WTC11 (cell line): ENCODE measurements at regions not wholly inside any gene's neighbourhood (a gene's known extent, or its start where the extent isn't known, plus 50 kb on each side); places are given as distances from the start of the nearest gene placed in this dataset.

Source experiments
- ATAC-seq: fragments of 200-7000 bp; cut with Tn5 transposase; 2 replicates; pipeline ENCODE4 v1.10.0; 2021; ENCODE audit warnings: mild to moderate bottlenecking, moderate library complexity
- CTCF ChIA-PET: fragments of 300-600 bp; sonication (Branson Sonifier 250); formaldehyde crosslinking; loops from one replicate; lab custom pipeline; 2021; ENCODE audit warnings: antibody characterized with exemption; lab: Charles Lee
- POLR2A ChIA-PET: fragments of 350-600 bp; sonication (Branson Sonifier 250); formaldehyde crosslinking; loops from one replicate; lab custom pipeline; 2021; ENCODE audit warnings: antibody characterized with exemption; lab: Charles Lee
- DNase-seq: peaks from one replicate; pipeline ENCODE4 v3.0.0; 2021; ENCODE audit warnings: low spot score
- H3K27ac Mint-ChIP-seq: 2 replicates; pipeline ENCODE4 v1.8.0; 2021; ENCODE audit warnings: mixed read lengths
- H3K27me3 Mint-ChIP-seq: 2 replicates; pipeline ENCODE4 v1.8.0; 2021; ENCODE audit warnings: low read depth, mild to moderate bottlenecking, moderate library complexity, mixed read lengths
- H3K36me3 Mint-ChIP-seq: 2 replicates; pipeline ENCODE4 v1.8.0; 2021; ENCODE audit warnings: mixed read lengths
- H3K4me1 Mint-ChIP-seq: 2 replicates; pipeline ENCODE4 v1.8.0; 2022; ENCODE audit warnings: mixed read lengths
- H3K4me3 Mint-ChIP-seq: 2 replicates; pipeline ENCODE4 v1.8.0; 2021; ENCODE audit warnings: mild to moderate bottlenecking, moderate library complexity, mixed read lengths
- H3K9me3 Mint-ChIP-seq: 2 replicates; pipeline ENCODE4 v1.8.0; 2021; ENCODE audit warnings: mixed read lengths
- ATF1 ChIP-seq: sonication (generic); formaldehyde crosslinking; IDR thresholded peaks from 2 replicates; pipeline ENCODE4 v1.8.1; 2023; ENCODE audit warnings: mild to moderate bottlenecking, moderate library complexity, missing genetic modification reagents
- CREM ChIP-seq: sonication (generic); formaldehyde crosslinking; IDR thresholded peaks from 2 replicates; pipeline ENCODE4 v1.8.1; 2022; ENCODE audit warnings: mild to moderate bottlenecking, missing genetic modification reagents, moderate library complexity
- CTCF ChIP-seq: fragments of 200-600 bp; IDR thresholded peaks from 2 replicates; pipeline ENCODE4 v1.8.0; 2022; ENCODE audit warnings: antibody characterized with exemption
- E2F4 ChIP-seq: sonication (generic); formaldehyde crosslinking; IDR thresholded peaks from 2 replicates; pipeline ENCODE4 v1.8.1; 2022; ENCODE audit warnings: low read depth, mild to moderate bottlenecking, moderate library complexity, missing genetic modification reagents, borderline replicate concordance
- FOXJ3 ChIP-seq: sonication (generic); formaldehyde crosslinking; IDR thresholded peaks from 2 replicates; pipeline ENCODE4 v1.9.0; 2021; ENCODE audit warnings: missing genetic modification reagents, mild to moderate bottlenecking, borderline replicate concordance
- FOXK1 ChIP-seq: sonication (generic); formaldehyde crosslinking; IDR thresholded peaks from 2 replicates; pipeline ENCODE4 v1.8.0; 2022; ENCODE audit warnings: mild to moderate bottlenecking, moderate library complexity, missing genetic modification reagents
- FOXP4 ChIP-seq: sonication (generic); formaldehyde crosslinking; IDR thresholded peaks from 2 replicates; pipeline ENCODE4 v1.8.0; 2022; ENCODE audit warnings: mild to moderate bottlenecking, missing genetic modification reagents
- GTF2I ChIP-seq: fragments of 250-450 bp; sonication (Bioruptor Pico); conservative IDR thresholded peaks from 2 replicates; pipeline ENCODE4 v1.4.0; 2021; ENCODE audit warnings: mild to moderate bottlenecking
- MYBL2 ChIP-seq: sonication (generic); formaldehyde crosslinking; IDR thresholded peaks from 2 replicates; pipeline ENCODE4 v1.8.1; 2023; ENCODE audit warnings: mild to moderate bottlenecking, moderate library complexity, missing genetic modification reagents
- SMAD4 ChIP-seq: sonication (generic); formaldehyde crosslinking; IDR thresholded peaks from 2 replicates; pipeline ENCODE4 v1.8.0; 2022; ENCODE audit warnings: mild to moderate bottlenecking, missing genetic modification reagents
- USF2 ChIP-seq: sonication (generic); formaldehyde crosslinking; IDR thresholded peaks from 2 replicates; pipeline ENCODE4 v1.8.1; 2023; ENCODE audit warnings: mild to moderate bottlenecking, missing genetic modification reagents, moderate library complexity
- ZBTB21 ChIP-seq: sonication (generic); formaldehyde crosslinking; IDR thresholded peaks from 2 replicates; pipeline ENCODE4 v1.8.1; 2023; ENCODE audit warnings: mild to moderate bottlenecking, missing genetic modification reagents, borderline replicate concordance
- ZBTB43 ChIP-seq: sonication (generic); formaldehyde crosslinking; IDR thresholded peaks from 2 replicates; pipeline ENCODE4 v1.8.1; 2023; ENCODE audit warnings: mild to moderate bottlenecking, missing genetic modification reagents
- ZMAT4 ChIP-seq: fragments of 250-450 bp; sonication (Bioruptor Pico); IDR thresholded peaks from 2 replicates; pipeline ENCODE4 v1.9.0; 2021; ENCODE audit warnings: mild to moderate bottlenecking
- ZNF317 ChIP-seq: sonication (generic); formaldehyde crosslinking; IDR thresholded peaks from 2 replicates; pipeline ENCODE4 v1.8.1; 2023; ENCODE audit warnings: low read depth, mild to moderate bottlenecking, moderate library complexity, missing genetic modification reagents, borderline replicate concordance
- ZNF416 ChIP-seq: fragments of 250-450 bp; sonication (Bioruptor Pico); IDR thresholded peaks from 2 replicates; pipeline ENCODE4 v1.9.0; 2021; ENCODE audit warnings: mild to moderate bottlenecking, inconsistent platforms
- ZNF532 ChIP-seq: fragments of 250-450 bp; sonication (Bioruptor Pico); IDR thresholded peaks from 2 replicates; pipeline ENCODE4 v1.9.0; 2021; ENCODE audit warnings: mild to moderate bottlenecking, borderline replicate concordance

GRCh38 chr1:194043984-194044755, 857.8 kb upstream of the B3GALT2 start (continued):
- no peak for TF ChIP-seq E2F4 (CRISPR knock-in tag)
- TF ChIP-seq, all 79 proteins: peak for 0

- Mint-ChIP-seq H3K9me3 (no peaks in the 10 kb centered on the region), H3K4me3 (no peak overlapping the region), H3K27me3 (no peaks in the 10 kb centered on the region), H3K4me1 (no peaks in the 10 kb centered on the region)
- TF ChIP-seq ZNF532 (CRISPR knock-in tag), result no peak
- TF ChIP-seq FOXK1 (CRISPR knock-in tag), result no peak
- no peak for TF ChIP-seq FOXJ3 (CRISPR knock-in tag)
- no peak for TF ChIP-seq ZMAT4 (CRISPR knock-in tag)
- TF ChIP-seq ZBTB21 (CRISPR knock-in tag), result no peak
- TF ChIP-seq GTF2I (CRISPR knock-in tag), result no peak
- no peak for TF ChIP-seq ZNF416
- no peak for TF ChIP-seq ATF1
- no peak for TF ChIP-seq E2F4 (CRISPR knock-in tag)
- TF ChIP-seq CTCF, result no peak
- TF ChIP-seq ZBTB43 (CRISPR knock-in tag), result no peak
- TF ChIP-seq, all 79 proteins: peak for 0
- ChIA-PET CTCF (no interaction called here), POLR2A (no interaction called here)
- no peak for DNase-seq
- no peak overlapping the region for H3K27ac Mint-ChIP-seq
- no peaks in the 10 kb centered on the region for H3K36me3 Mint-ChIP-seq
- ATAC-seq, result no peak
Measured at GRCh38 chr1:194042736-194043135, 856.3 kb upstream of the B3GALT2 start.

- DNase-seq (no peak), ATAC-seq (no peak)
- Mint-ChIP-seq H3K36me3 (peaks cover 1% of the 10 kb centered on the region; the same call in 1 of the 2 replicates), H3K27ac (no peak overlapping the region), H3K4me1 (no peaks in the 10 kb centered on the region), H3K9me3 (peaks cover 1% of the 10 kb centered on the region), H3K27me3 (no peaks in the 10 kb centered on the region), H3K4me3 (no peak overlapping the region)
- CTCF ChIA-PET, result no interaction called here
- POLR2A ChIA-PET, result no interaction called here
- TF ChIP-seq MYBL2 (CRISPR knock-in tag) (no peak), FOXK1 (CRISPR knock-in tag) (no peak), SMAD4 (no peak), FOXP4 (no peak), ZNF317 (CRISPR knock-in tag) (no peak), USF2 (CRISPR knock-in tag) (no peak), CREM (CRISPR knock-in tag) (no peak)
Measured at GRCh38 chr1:194040496-194040895, 854.1 kb upstream of the B3GALT2 start.
